ENCODE measurements at regions not wholly inside any gene's neighbourhood (a gene's known extent, or its start where the extent isn't known, plus 50 kb on each side); places are given as distances from the start of the nearest gene placed in this dataset.
"Not testable (repeated sequence)": the region's sequence is repeated elsewhere in the genome, so short reads cannot be mapped to it uniquely, and the experiment has no call there.

GRCh38 chr5:2068531-2068930 lies 185.8 kb upstream of the IRX4 start:
- no peak for DNase-seq

GRCh38 chr5:2066373-2066772 lies 183.6 kb upstream of the IRX4 start:
- DNase-seq: no peak
- Histone ChIP-seq H3K36me3 (replicated peaks; ENCODE audit: insufficient read depth, low read length) (no peaks in the 10 kb centered on the region), H3K4me2 (ENCODE audit: low read depth, low read length) (no peak overlapping the region), H3K79me2 (ENCODE audit: low read length) (no peaks in the 10 kb centered on the region), H3K4me1 (ENCODE audit: low read length) (no peaks in the 10 kb centered on the region), H3F3A (ENCODE audit: insufficient read depth, low read length) (no peaks in the 10 kb centered on the region), H3K27me3 (replicated peaks; ENCODE audit: insufficient read depth, low read length) (no peaks in the 10 kb centered on the region), H2AFZ (ENCODE audit: low read length) (no peak overlapping the region), H3K9me3 (replicated peaks; ENCODE audit: insufficient read depth, low read length) (no peaks in the 10 kb centered on the region), H4K20me1 (ENCODE audit: insufficient read depth, low read length) (no peaks in the 10 kb centered on the region), H3K4me3 (ENCODE audit: low read length) (no peak overlapping the region), H3K9ac (ENCODE audit: low read length) (no peak overlapping the region), H3K27ac (ENCODE audit: low read length) (no peak overlapping the region), H3K9me2 (replicated peaks; ENCODE audit: insufficient read depth, low read length) (no peaks in the 10 kb centered on the region)
- TF ChIP-seq EZH2phosphoT487 (IDR thresholded peaks at IDR 0.05; ENCODE audit: low read length) (no peak), EZH2 (optimal IDR thresholded peaks at IDR 0.05; ENCODE audit: low read depth, low read length) (no peak), CTCF (IDR thresholded peaks at IDR 0.05; ENCODE audit: low read length) (no peak)

More at GRCh38 chr5:2068531-2068930, 185.8 kb upstream of the IRX4 start:
- H3K9ac ChIP-seq (ENCODE audit: low read length): no peak overlapping the region
- H3K36me3 ChIP-seq (replicated peaks; ENCODE audit: insufficient read depth, low read length): no peaks in the 10 kb centered on the region
- H2AFZ ChIP-seq (ENCODE audit: low read length): no peak overlapping the region
- no peaks in the 10 kb centered on the region for H3K9me3 ChIP-seq (replicated peaks; ENCODE audit: insufficient read depth, low read length)
- no peaks in the 10 kb centered on the region for H4K20me1 ChIP-seq (ENCODE audit: insufficient read depth, low read length)
- no peaks in the 10 kb centered on the region for H3F3A ChIP-seq (ENCODE audit: insufficient read depth, low read length)
- no peak overlapping the region for H3K4me3 ChIP-seq (ENCODE audit: low read length)
- no peak overlapping the region for H3K4me2 ChIP-seq (ENCODE audit: low read depth, low read length)
- no peaks in the 10 kb centered on the region for H3K4me1 ChIP-seq (ENCODE audit: low read length)
- H3K27me3 ChIP-seq (replicated peaks; ENCODE audit: insufficient read depth, low read length): no peaks in the 10 kb centered on the region
- no peaks in the 10 kb centered on the region for H3K79me2 ChIP-seq (ENCODE audit: low read length)
- no peak overlapping the region for H3K27ac ChIP-seq (ENCODE audit: low read length)
- TF ChIP-seq CTCF (IDR thresholded peaks at IDR 0.05; ENCODE audit: low read length) (no peak), EZH2phosphoT487 (IDR thresholded peaks at IDR 0.05; ENCODE audit: low read length) (no peak), EZH2 (optimal IDR thresholded peaks at IDR 0.05; ENCODE audit: low read depth, low read length) (no peak)
- no peaks in the 10 kb centered on the region for H3K9me2 ChIP-seq (replicated peaks; ENCODE audit: insufficient read depth, low read length)

- H2AFZ ChIP-seq (ENCODE audit: low read length); H3K36me3 ChIP-seq (replicated peaks; ENCODE audit: insufficient read depth, low read length); H3K79me2 ChIP-seq (ENCODE audit: low read length); H3K27ac ChIP-seq (ENCODE audit: low read length); H3K4me3 ChIP-seq (ENCODE audit: low read length); H3K9ac ChIP-seq (ENCODE audit: low read length); H3K27me3 ChIP-seq (replicated peaks; ENCODE audit: insufficient read depth, low read length); H3F3A ChIP-seq (ENCODE audit: insufficient read depth, low read length); H3K4me2 ChIP-seq (ENCODE audit: low read depth, low read length); H4K20me1 ChIP-seq (ENCODE audit: insufficient read depth, low read length); H3K4me1 ChIP-seq (ENCODE audit: low read length); H3K9me2 ChIP-seq (replicated peaks; ENCODE audit: insufficient read depth, low read length); DNase-seq; H3K9me3 ChIP-seq (replicated peaks; ENCODE audit: insufficient read depth, low read length): not testable (repeated sequence)
These were observed 180.7 kb upstream of the IRX4 start for GRCh38 chr5:2063380-2063779.

- Histone ChIP-seq H3K79me2 (ENCODE audit: low read length) (no peaks in the 10 kb centered on the region), H4K20me1 (ENCODE audit: insufficient read depth, low read length) (no peaks in the 10 kb centered on the region), H3K4me2 (ENCODE audit: low read depth, low read length) (no peak overlapping the region), H2AFZ (ENCODE audit: low read length) (no peak overlapping the region), H3K27me3 (replicated peaks; ENCODE audit: insufficient read depth, low read length) (no peaks in the 10 kb centered on the region), H3K9me3 (replicated peaks; ENCODE audit: insufficient read depth, low read length) (no peaks in the 10 kb centered on the region), H3F3A (ENCODE audit: insufficient read depth, low read length) (no peaks in the 10 kb centered on the region), H3K4me1 (ENCODE audit: low read length) (no peaks in the 10 kb centered on the region), H3K27ac (ENCODE audit: low read length) (no peak overlapping the region), H3K36me3 (replicated peaks; ENCODE audit: insufficient read depth, low read length) (no peaks in the 10 kb centered on the region), H3K4me3 (ENCODE audit: low read length) (no peak overlapping the region), H3K9ac (ENCODE audit: low read length) (no peak overlapping the region), H3K9me2 (replicated peaks; ENCODE audit: insufficient read depth, low read length) (no peaks in the 10 kb centered on the region)
- DNase-seq: no peak
- TF ChIP-seq EZH2phosphoT487 (IDR thresholded peaks at IDR 0.05; ENCODE audit: low read length) (no peak), CTCF (IDR thresholded peaks at IDR 0.05; ENCODE audit: low read length) (no peak), EZH2 (optimal IDR thresholded peaks at IDR 0.05; ENCODE audit: low read depth, low read length) (no peak)
These were observed 170.0 kb upstream of the IRX4 start for GRCh38 chr5:2052687-2053086.
